GM23338 (cell line): ENCODE measurements at regions not wholly inside any gene's neighbourhood (a gene's known extent, or its start where the extent isn't known, plus 50 kb on each side); places are given as distances from the start of the nearest gene placed in this dataset.

ENCODE experiments used
- ATAC-seq: fragments of 200-7000 bp; cut with Tn5 transposase; 3 replicates; pipeline ENCODE4 v1.9.1; 2020
- DNase-seq: peaks from one replicate; pipeline ENCODE4 v3.0.0-alpha.2; 2015; ENCODE audit warnings: low spot score
- H2AFZ ChIP-seq: fragments of 200-600 bp; sonication (generic); 2 replicates; pipeline ENCODE4 v1.8.0; 2016; ENCODE audit warnings: antibody characterized with exemption, mild to moderate bottlenecking, moderate library complexity
- H3F3A ChIP-seq: fragments of 200-600 bp; sonication (generic); replicated peaks from 2 replicates; pipeline ENCODE4 v1.8.0; 2017; ENCODE audit warnings: antibody characterized with exemption, mixed run types, low read depth
- H3K27ac ChIP-seq: fragments of 200-600 bp; sonication (generic); 2 replicates; pipeline ENCODE4 v1.6.1; 2016; ENCODE audit warnings: low read depth
- H3K27me3 ChIP-seq: fragments of 200-600 bp; sonication (generic); 2 replicates; pipeline ENCODE4 v1.8.0; 2016; ENCODE audit warnings: mild to moderate bottlenecking, mixed run types, moderate library complexity; ENCODE audit not compliant: insufficient read depth
- H3K36me3 ChIP-seq: fragments of 200-600 bp; sonication (generic); 2 replicates; pipeline ENCODE4 v1.8.0; 2016; ENCODE audit warnings: mild to moderate bottlenecking; ENCODE audit not compliant: insufficient read depth
- H3K4me1 ChIP-seq: fragments of 200-600 bp; sonication (generic); 2 replicates; pipeline ENCODE4 v1.8.0; 2016; ENCODE audit warnings: mild to moderate bottlenecking, moderate library complexity; ENCODE audit not compliant: insufficient read depth
- H3K4me2 ChIP-seq: fragments of 200-600 bp; sonication (generic); 2 replicates; pipeline ENCODE4 v1.7.1; 2017; ENCODE audit warnings: mixed run types
- H3K4me3 ChIP-seq: fragments of 200-600 bp; sonication (generic); 2 replicates; pipeline ENCODE4 v1.6.1; 2016; ENCODE audit warnings: mixed run types
- H3K79me2 ChIP-seq: fragments of 200-600 bp; sonication (generic); replicated peaks from 2 replicates; pipeline ENCODE4 v1.8.0; 2017; ENCODE audit warnings: mild to moderate bottlenecking; ENCODE audit not compliant: insufficient read depth
- H3K9me2 ChIP-seq: fragments of 200-600 bp; sonication (generic); 2 replicates; pipeline ENCODE4 v1.8.0; 2017; ENCODE audit not compliant: insufficient read depth
- H4K20me1 ChIP-seq: fragments of 200-600 bp; sonication (generic); replicated peaks from 2 replicates; pipeline ENCODE4 v1.8.0; 2017; ENCODE audit warnings: mild to moderate bottlenecking; ENCODE audit not compliant: insufficient read depth
- H3K27ac Mint-ChIP-seq: 2 replicates; pipeline ENCODE4 v1.8.0; 2020; ENCODE audit warnings: inconsistent platforms, mild to moderate bottlenecking, moderate library complexity, mixed read lengths
- H3K27me3 Mint-ChIP-seq: 3 replicates; pipeline ENCODE4 v1.8.0; 2022; ENCODE audit warnings: low read depth, mild to moderate bottlenecking, moderate library complexity, mixed read lengths, inconsistent platforms; ENCODE audit not compliant: insufficient read depth, poor library complexity
- H3K36me3 Mint-ChIP-seq: 3 replicates; pipeline ENCODE4 v1.8.0; 2021; ENCODE audit warnings: low read depth, mild to moderate bottlenecking, inconsistent platforms, moderate library complexity, mixed read lengths
- H3K4me1 Mint-ChIP-seq: 3 replicates; pipeline ENCODE4 v1.8.0; 2020; ENCODE audit warnings: mild to moderate bottlenecking, inconsistent platforms, mixed read lengths
- H3K4me3 Mint-ChIP-seq: 3 replicates; pipeline ENCODE4 v1.8.0; 2021; ENCODE audit warnings: moderate library complexity, mild to moderate bottlenecking, inconsistent platforms, mixed read lengths
- H3K9me3 Mint-ChIP-seq: 3 replicates; pipeline ENCODE4 v1.8.0; 2020; ENCODE audit warnings: moderate library complexity, mild to moderate bottlenecking, inconsistent platforms, mixed read lengths
- CREB1 ChIP-seq: fragments of 250-450 bp; sonication (Bioruptor Pico); IDR thresholded peaks from 2 replicates; pipeline ENCODE4 v1.5.0; 2020; ENCODE audit warnings: low read depth, mild to moderate bottlenecking, moderate library complexity
- EZH2phosphoT487 ChIP-seq: fragments of 200-600 bp; sonication (generic); IDR thresholded peaks from one replicate; pipeline ENCODE4 v1.8.1; 2018; ENCODE audit warnings: antibody characterized with exemption; ENCODE audit not compliant: unreplicated experiment
- JUNB ChIP-seq: IDR thresholded peaks from one replicate; pipeline ENCODE4 v1.6.1; 2016; ENCODE audit warnings: antibody characterized with exemption; ENCODE audit not compliant: unreplicated experiment
- NANOG ChIP-seq: IDR thresholded peaks from 2 replicates; pipeline ENCODE4 v1.6.1; 2016; ENCODE audit warnings: antibody characterized with exemption, borderline replicate concordance
- REST ChIP-seq: IDR thresholded peaks from one replicate; pipeline ENCODE4 v1.6.1; 2018; ENCODE audit warnings: antibody characterized with exemption; ENCODE audit not compliant: unreplicated experiment
- STAT1 ChIP-seq: IDR thresholded peaks from one replicate; pipeline ENCODE4 v1.6.1; 2016; ENCODE audit warnings: antibody characterized with exemption; ENCODE audit not compliant: unreplicated experiment
- ZNF462 ChIP-seq: fragments of 250-450 bp; sonication (Bioruptor Pico); IDR thresholded peaks from 2 replicates; pipeline ENCODE4 v1.5.0; 2020; ENCODE audit warnings: mild to moderate bottlenecking, moderate library complexity
- TF ChIP-seq, protein P1 (sequence below): IDR thresholded peaks from 2 replicates; pipeline ENCODE4 v1.6.1; 2016; ENCODE audit warnings: antibody characterized with exemption

GRCh38 chrX:125622899-125623298 is 303.2 kb downstream of the TEX13C start:
- Histone ChIP-seq H3K27me3 (peaks cover 14% of the 10 kb centered on the region), H3K79me2 (no peaks in the 10 kb centered on the region), H4K20me1 (no peaks in the 10 kb centered on the region), H3K27ac (no peak overlapping the region), H3F3A (no peaks in the 10 kb centered on the region), H3K36me3 (no peaks in the 10 kb centered on the region), H3K4me1 (no peaks in the 10 kb centered on the region), H3K4me3 (no peak overlapping the region), H3K9me2 (no peaks in the 10 kb centered on the region), H2AFZ (no peak overlapping the region), H3K4me2 (no peak overlapping the region)
- H3K27ac Mint-ChIP-seq, result no peak overlapping the region
- H3K4me3 Mint-ChIP-seq, result no peak overlapping the region
- TF ChIP-seq ZNF462 (CRISPR knock-in tag), result no peak
- no peak for TF ChIP-seq NANOG
- no peak for TF ChIP-seq REST
- TF ChIP-seq EZH2phosphoT487, result no peak
- TF ChIP-seq STAT1, result no peak
- TF ChIP-seq CREB1 (CRISPR knock-in tag), result no peak
- TF ChIP-seq, protein P1, sequence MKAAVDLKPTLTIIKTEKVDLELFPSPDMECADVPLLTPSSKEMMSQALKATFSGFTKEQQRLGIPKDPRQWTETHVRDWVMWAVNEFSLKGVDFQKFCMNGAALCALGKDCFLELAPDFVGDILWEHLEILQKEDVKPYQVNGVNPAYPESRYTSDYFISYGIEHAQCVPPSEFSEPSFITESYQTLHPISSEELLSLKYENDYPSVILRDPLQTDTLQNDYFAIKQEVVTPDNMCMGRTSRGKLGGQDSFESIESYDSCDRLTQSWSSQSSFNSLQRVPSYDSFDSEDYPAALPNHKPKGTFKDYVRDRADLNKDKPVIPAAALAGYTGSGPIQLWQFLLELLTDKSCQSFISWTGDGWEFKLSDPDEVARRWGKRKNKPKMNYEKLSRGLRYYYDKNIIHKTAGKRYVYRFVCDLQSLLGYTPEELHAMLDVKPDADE, result no peak
- TF ChIP-seq JUNB, result no peak
- peaks cover 6% of the 10 kb centered on the region for H3K27me3 Mint-ChIP-seq
- no peaks in the 10 kb centered on the region for H3K9me3 Mint-ChIP-seq
- no peaks in the 10 kb centered on the region; the same call in 2 of the 3 replicates for H3K4me1 Mint-ChIP-seq
- DNase-seq, result no peak
- no peak for ATAC-seq
- no peaks in the 10 kb centered on the region; the same call in 2 of the 3 replicates for H3K36me3 Mint-ChIP-seq
